Liver (tissue), 8 donors: ENCODE measurements at regions not wholly inside any gene's neighbourhood (a gene's known extent, or its start where the extent isn't known, plus 50 kb on each side); places are given as distances from the start of the nearest gene placed in this dataset.

Experiments
- DNase-seq: peaks from one replicate; pipeline ENCODE4 v3.0.0-alpha.2; 2017; ENCODE audit warnings: low spot score
- H3K27ac ChIP-seq, 2 donors: one replicate each; pipeline ENCODE4 v1.7.0; 2013; ENCODE audit warnings: inconsistent platforms in 2 of 2, low read length in 2 of 2, control low read depth in 1 of 2, low read depth in 1 of 2, mild to moderate bottlenecking in 1 of 2
- H3K27me3 ChIP-seq, 4 donors: one replicate each; pipeline versions ENCODE4 v1.6.1 to v1.7.0; 2013; ENCODE audit warnings: low read length in 3 of 4, inconsistent platforms in 1 of 4, mild to moderate bottlenecking in 1 of 4, moderate library complexity in 1 of 4; ENCODE audit not compliant: control insufficient read depth in 4 of 4, insufficient read depth in 4 of 4
- H3K36me3 ChIP-seq, 4 donors: one replicate each; pipeline versions ENCODE4 v1.6.1 to v1.7.0; 2013; ENCODE audit warnings: low read length in 3 of 4, mild to moderate bottlenecking in 3 of 4, low read depth in 1 of 4, moderate library complexity in 1 of 4; ENCODE audit not compliant: control insufficient read depth in 4 of 4, insufficient read depth in 3 of 4
- H3K4me1 ChIP-seq, 4 donors: one replicate each; pipeline versions ENCODE4 v1.6.1 to v1.7.0; 2013; ENCODE audit warnings: low read length in 3 of 4, mild to moderate bottlenecking in 3 of 4, moderate library complexity in 1 of 4; ENCODE audit not compliant: control insufficient read depth in 4 of 4, insufficient read depth in 4 of 4
- H3K4me3 ChIP-seq, 3 donors: one replicate each; pipeline versions ENCODE4 v1.6.1 to v1.7.0; 2013; ENCODE audit warnings: low read length in 3 of 3, control low read depth in 1 of 3, low read depth in 1 of 3, mild to moderate bottlenecking in 1 of 3
- H3K9ac ChIP-seq, 2 donors: one replicate each; pipeline ENCODE4 v1.7.0; 2013; ENCODE audit warnings: low read length in 2 of 2, mild to moderate bottlenecking in 2 of 2, moderate library complexity in 2 of 2, control low read depth in 1 of 2, low read depth in 1 of 2
- H3K9me3 ChIP-seq, 4 donors: one replicate each; pipeline versions ENCODE4 v1.6.1 to v1.7.0; 2013; ENCODE audit warnings: low read length in 3 of 4; ENCODE audit not compliant: control insufficient read depth in 4 of 4
- ATF3 ChIP-seq: IDR thresholded peaks from 2 replicates; pipeline ENCODE4 v1.6.1; 2016; ENCODE audit warnings: antibody characterized with exemption
- CTCF ChIP-seq: fragments of 150-350 bp; IDR thresholded peaks from 2 replicates; pipeline ENCODE4 v1.5.1; 2017; ENCODE audit warnings: improper control_type of control experiment, low read depth, low read length; ENCODE audit not compliant: missing input control
- EGR1 ChIP-seq, 2 donors: IDR thresholded peaks; 2 replicates each; pipeline ENCODE4 v1.6.1; 2016 to 2018; ENCODE audit warnings: antibody characterized with exemption in 2 of 2, low read depth in 2 of 2
- FOXA1 ChIP-seq: IDR thresholded peaks from 2 replicates; pipeline ENCODE4 v1.6.1; 2016; ENCODE audit warnings: antibody characterized with exemption
- FOXA2 ChIP-seq: IDR thresholded peaks from 2 replicates; pipeline ENCODE4 v1.6.1; 2016; ENCODE audit warnings: antibody characterized with exemption
- GABPA ChIP-seq, 2 donors: IDR thresholded peaks in 1 of 2; conservative IDR thresholded peaks in 1 of 2; 2 replicates each; pipeline ENCODE4 v1.6.1; 2016; ENCODE audit warnings: antibody characterized with exemption in 2 of 2, mild to moderate bottlenecking in 1 of 2, moderate library complexity in 1 of 2
- HNF4A ChIP-seq, 2 donors: conservative IDR thresholded peaks; 2 replicates each; pipeline ENCODE4 v1.6.1; 2016; ENCODE audit warnings: antibody characterized with exemption in 2 of 2, mild to moderate bottlenecking in 2 of 2
- HNF4G ChIP-seq: IDR thresholded peaks from 2 replicates; pipeline ENCODE4 v1.6.1; 2016; ENCODE audit warnings: antibody characterized with exemption
- JUND ChIP-seq, 2 donors: IDR thresholded peaks; 2 replicates each; pipeline ENCODE4 v1.6.1; 2016; ENCODE audit warnings: antibody characterized with exemption in 2 of 2
- MAX ChIP-seq: IDR thresholded peaks from 2 replicates; pipeline ENCODE4 v1.6.1; 2016; ENCODE audit warnings: antibody characterized with exemption
- NR2F2 ChIP-seq: IDR thresholded peaks from 2 replicates; pipeline ENCODE4 v1.6.1; 2016; ENCODE audit warnings: antibody characterized with exemption
- RAD21 ChIP-seq, 2 donors: IDR thresholded peaks; 2 replicates each; pipeline ENCODE4 v1.6.1; 2016; ENCODE audit warnings: antibody characterized with exemption in 2 of 2, mild to moderate bottlenecking in 2 of 2
- RXRA ChIP-seq, 2 donors: IDR thresholded peaks; 2 replicates each; pipeline ENCODE4 v1.6.1; 2017 to 2018; ENCODE audit warnings: antibody characterized with exemption in 2 of 2, mild to moderate bottlenecking in 1 of 2
- SP1 ChIP-seq: IDR thresholded peaks from 2 replicates; pipeline ENCODE4 v1.6.1; 2018; ENCODE audit warnings: antibody characterized with exemption, mild to moderate bottlenecking
- TAF1 ChIP-seq: conservative IDR thresholded peaks from 2 replicates; pipeline ENCODE4 v1.6.1; 2016; ENCODE audit warnings: antibody characterized with exemption, mild to moderate bottlenecking
- YY1 ChIP-seq: IDR thresholded peaks from 2 replicates; pipeline ENCODE4 v1.6.1; 2016; ENCODE audit warnings: antibody characterized with exemption, mild to moderate bottlenecking
- ZBTB33 ChIP-seq: IDR thresholded peaks from 2 replicates; pipeline ENCODE4 v1.6.1; 2016; ENCODE audit warnings: antibody characterized with exemption
- WGBS: extraction: QIAGEN DNeasy Blood & Tissue Kit; methylation state at CpG from one replicate; pipeline ENCODE4 v1.1.7; 2013; 5-methylcytosine and 5-hydroxymethylcytosine counted together
- donor health status: healthy.
- donor health status: healthy.
- donor health status: healthy.
- donor health status: healthy.
- donor health status: healthy.

- WGBS, result 91% methylated on average over 4 of the region's 4 CpGs
- Histone ChIP-seq H3K9me3 (no peaks in the 10 kb centered on the region), H3K27me3 (peaks cover 0 to 6% (median 0%) of the 10 kb centered on the region in 4 donors), H3K4me1 (no peaks in the 10 kb centered on the region), H3K27ac (no peak overlapping the region), H3K4me3 (no peak overlapping the region), H3K9ac (no peak overlapping the region), H3K36me3 (no peaks in the 10 kb centered on the region)
- no peak for DNase-seq
- TF ChIP-seq FOXA1, result no peak
- no peak for TF ChIP-seq RAD21 (IDR thresholded peaks at IDR 0.05)
- TF ChIP-seq JUND (IDR thresholded peaks at IDR 0.05), result no peak
- no peak for TF ChIP-seq GABPA (IDR thresholded peaks at IDR 0.05 in 1 of 2, conservative IDR thresholded peaks at IDR 0.05 in 1 of 2)
- no peak for TF ChIP-seq HNF4G
- TF ChIP-seq EGR1 (IDR thresholded peaks at IDR 0.05; ENCODE audit: low read depth in 2 of 2), result no peak
- no peak for TF ChIP-seq ATF3
- TF ChIP-seq MAX, result no peak
- no peak for TF ChIP-seq NR2F2
- TF ChIP-seq FOXA2, result no peak
Observed at GRCh38 chr10:71143610-71144009, 68.8 kb upstream of the UNC5B start.

- no peaks in the 10 kb centered on the region for H3K9me3 ChIP-seq
- DNase-seq, result no peak
- no peak overlapping the region for H3K4me3 ChIP-seq
- H3K27ac ChIP-seq, result no peak overlapping the region
- no peaks in the 10 kb centered on the region for H3K4me1 ChIP-seq
- no peaks in the 10 kb centered on the region for H3K36me3 ChIP-seq
- no peak for TF ChIP-seq YY1
- TF ChIP-seq HNF4A (conservative IDR thresholded peaks at IDR 0.05), result no peak
- TF ChIP-seq HNF4G, result no peak
- TF ChIP-seq ATF3, result no peak
- no peak for TF ChIP-seq NR2F2
- TF ChIP-seq FOXA1, result no peak
- no peak for TF ChIP-seq RXRA (IDR thresholded peaks at IDR 0.05)
- H3K27me3 ChIP-seq, result peaks cover 0 to 6% (median 0%) of the 10 kb centered on the region in 4 donors
- WGBS, result 90% methylated on average over 4 of the region's 4 CpGs
- H3K9ac ChIP-seq, result no peak overlapping the region
Observed at GRCh38 chr10:71144824-71145223, 67.5 kb upstream of the UNC5B start.

GRCh38 chr10:71145352-71145945 is 66.9 kb upstream of the UNC5B start:
- H3K4me1 ChIP-seq, result no peaks in the 10 kb centered on the region
- H3K9me3 ChIP-seq, result no peaks in the 10 kb centered on the region
- DNase-seq, result no peak
- H3K9ac ChIP-seq, result no peak overlapping the region
- H3K36me3 ChIP-seq, result no peaks in the 10 kb centered on the region
- peaks cover 0 to 6% (median 0%) of the 10 kb centered on the region in 4 donors for H3K27me3 ChIP-seq
- no peak overlapping the region for H3K27ac ChIP-seq
- H3K4me3 ChIP-seq, result no peak overlapping the region
- 89% methylated on average over 3 of the region's 3 CpGs for WGBS
- no peak for TF ChIP-seq RXRA (IDR thresholded peaks at IDR 0.05)
- no peak for TF ChIP-seq FOXA1
- no peak for TF ChIP-seq ATF3
- no peak for TF ChIP-seq CTCF
- no peak for TF ChIP-seq MAX
- no peak for TF ChIP-seq ZBTB33
- TF ChIP-seq GABPA (IDR thresholded peaks at IDR 0.05 in 1 of 2, conservative IDR thresholded peaks at IDR 0.05 in 1 of 2), result no peak
- TF ChIP-seq HNF4G, result no peak
- TF ChIP-seq SP1, result no peak
- no peak for TF ChIP-seq TAF1
- TF ChIP-seq NR2F2, result no peak
- no peak for TF ChIP-seq JUND (IDR thresholded peaks at IDR 0.05)
